Gastroesophageal sphincter (tissue), 4 donors: ENCODE measurements at regions not wholly inside any gene's neighbourhood (a gene's known extent, or its start where the extent isn't known, plus 50 kb on each side); places are given as distances from the start of the nearest gene placed in this dataset.

Experiments
- ATAC-seq: fragments of 150-250 bp; one replicate; pipeline ENCODE4 v1.9.1; 2016; ENCODE audit warnings: mild to moderate bottlenecking, moderate library complexity
- H3K27ac ChIP-seq, 4 donors: fragments of 200-600 bp; sonication (generic) in 3 of 4; 1 replicate in 3 of 4; 2 replicates in 1 of 4; pipeline ENCODE4 v1.5.1; 2016 to 2019
- H3K27me3 ChIP-seq: fragments of 200-600 bp; sonication (generic); one replicate; pipeline ENCODE4 v1.5.1; 2019
- H3K36me3 ChIP-seq, 2 donors: fragments of 200-600 bp; sonication (generic); one replicate each; pipeline ENCODE4 v1.5.1; 2019; ENCODE audit warnings: control low read depth in 1 of 2
- H3K4me1 ChIP-seq, 3 donors: fragments of 200-600 bp; sonication (generic); 1 replicate in 2 of 3; 2 replicates in 1 of 3; pipeline ENCODE4 v1.5.1; 2016 to 2019; ENCODE audit warnings: control low read depth in 2 of 3
- H3K4me3 ChIP-seq, 2 donors: fragments of 200-600 bp; sonication (generic); one replicate each; pipeline ENCODE4 v1.5.1; 2019; ENCODE audit warnings: mild to moderate bottlenecking in 1 of 2, moderate library complexity in 1 of 2
- H3K9me3 ChIP-seq, 3 donors: fragments of 200-600 bp; sonication (generic); one replicate each; pipeline ENCODE4 v1.5.1; 2017 to 2019; ENCODE audit warnings: control low read depth in 2 of 3
- CTCF ChIP-seq, 4 experiments: fragments of 200-600 bp in 2 of 4; fragments of 450-650 bp in 2 of 4; sonication (generic) in 1 of 4; IDR thresholded peaks; one replicate each; pipeline ENCODE4 v1.5.1; 2017 to 2019; ENCODE audit warnings: antibody characterized with exemption in 4 of 4, mild to moderate bottlenecking in 2 of 4, moderate library complexity in 2 of 4
- EP300 ChIP-seq: sonication (generic); formaldehyde crosslinking; IDR thresholded peaks from one replicate; pipeline ENCODE4 v1.6.1; 2017; ENCODE audit warnings: antibody characterized with exemption, mild to moderate bottlenecking
- POLR2A ChIP-seq, 2 donors: fragments of 450-650 bp; IDR thresholded peaks; one replicate each; pipeline ENCODE4 v1.6.1; 2017; ENCODE audit warnings: antibody characterized with exemption in 2 of 2, mild to moderate bottlenecking in 2 of 2, moderate library complexity in 1 of 2
- POLR2AphosphoS5 ChIP-seq: sonication (generic); formaldehyde crosslinking; IDR thresholded peaks from one replicate; pipeline ENCODE4 v1.6.1; 2017; ENCODE audit warnings: antibody characterized with exemption
- WGBS, 2 donors: methylation state at CpG; one replicate each; pipeline ENCODE4 v1.1.5; 2018; ENCODE audit warnings: low coverage in 1 of 2; 5-methylcytosine and 5-hydroxymethylcytosine counted together

GRCh38 chr7:153457746-153458145 lies 594.5 kb upstream of the DPP6 start:
- Histone ChIP-seq H3K9me3 (no peaks in the 10 kb centered on the region), H3K4me3 (no peak overlapping the region), H3K36me3 (no peaks in the 10 kb centered on the region), H3K27me3 (no peaks in the 10 kb centered on the region), H3K27ac (no peak overlapping the region), H3K4me1 (peaks cover 0 to 7% (median 0%) of the 10 kb centered on the region in 3 donors)
- ATAC-seq = no peak
- no peak for TF ChIP-seq CTCF (IDR thresholded peaks at IDR 0.05)
- no peak for TF ChIP-seq EP300
- TF ChIP-seq POLR2A (IDR thresholded peaks at IDR 0.05) = no peak
- TF ChIP-seq POLR2AphosphoS5 = no peak
- 31 to 38% methylated on average over 3 to 7 of the region's 7 CpGs for WGBS, 2 donors

DNA sequence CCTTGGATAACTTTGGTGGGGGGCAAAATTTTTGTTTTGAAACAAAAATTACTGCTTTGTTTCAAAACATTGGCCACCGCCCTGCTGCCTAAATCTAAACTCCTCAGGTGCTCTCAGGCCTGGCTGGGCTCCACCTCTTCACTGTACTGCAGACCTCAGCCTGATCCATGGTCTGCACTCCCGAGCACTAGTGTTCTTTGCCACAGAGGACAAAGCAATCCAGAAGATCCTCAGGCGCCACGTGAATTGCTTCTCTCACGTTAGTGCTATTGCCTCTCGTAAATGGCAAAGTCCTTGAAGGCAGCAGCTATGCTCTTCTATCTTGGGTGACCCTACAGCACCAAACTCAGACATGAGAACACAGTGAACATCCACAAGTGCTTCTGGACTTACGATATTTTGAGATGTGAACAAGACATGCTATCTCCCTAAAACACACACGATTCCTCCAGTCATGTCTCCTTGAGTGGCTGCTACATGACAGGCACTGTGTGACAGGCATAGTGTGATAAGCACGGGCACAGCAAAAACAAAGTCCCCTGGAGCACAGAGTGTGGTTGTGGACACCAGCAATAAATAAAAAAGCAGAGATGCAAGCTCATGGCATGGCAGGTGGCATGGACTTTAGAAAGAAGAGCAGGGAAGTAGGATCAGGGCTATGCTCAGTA lies 582.1 kb upstream of the DPP6 start:
- no peaks in the 10 kb centered on the region for H3K27me3 ChIP-seq
- H3K36me3 ChIP-seq = no peaks in the 10 kb centered on the region
- H3K4me1 ChIP-seq = peaks cover 0 to 8% (median 0%) of the 10 kb centered on the region in 3 donors
- TF ChIP-seq CTCF (IDR thresholded peaks at IDR 0.05) (no peak), EP300 (no peak), POLR2A (IDR thresholded peaks at IDR 0.05) (no peak), POLR2AphosphoS5 (no peak)
- 48 to 75% methylated on average over 3 to 4 of the region's 9 CpGs for WGBS, 2 donors
- no peaks in the 10 kb centered on the region for H3K9me3 ChIP-seq
- H3K27ac ChIP-seq = no peak overlapping the region
- ATAC-seq = no peak
- H3K4me3 ChIP-seq = no peak overlapping the region

- Histone ChIP-seq H3K4me1 (peaks cover 0 to 8% (median 0%) of the 10 kb centered on the region in 3 donors), H3K9me3 (no peaks in the 10 kb centered on the region), H3K27ac (no peak overlapping the region), H3K4me3 (no peak overlapping the region), H3K27me3 (no peaks in the 10 kb centered on the region), H3K36me3 (no peaks in the 10 kb centered on the region)
- no peak for TF ChIP-seq POLR2AphosphoS5
- no peak for TF ChIP-seq EP300
- TF ChIP-seq CTCF (IDR thresholded peaks at IDR 0.05) = no peak
- no peak for TF ChIP-seq POLR2A (IDR thresholded peaks at IDR 0.05)
- WGBS, 2 donors = 89 to 93% methylated on average over 3 to 7 of the region's 7 CpGs
- no peak for ATAC-seq
These were observed 579.7 kb upstream of the DPP6 start for GRCh38 chr7:153472516-153472915.

DNA sequence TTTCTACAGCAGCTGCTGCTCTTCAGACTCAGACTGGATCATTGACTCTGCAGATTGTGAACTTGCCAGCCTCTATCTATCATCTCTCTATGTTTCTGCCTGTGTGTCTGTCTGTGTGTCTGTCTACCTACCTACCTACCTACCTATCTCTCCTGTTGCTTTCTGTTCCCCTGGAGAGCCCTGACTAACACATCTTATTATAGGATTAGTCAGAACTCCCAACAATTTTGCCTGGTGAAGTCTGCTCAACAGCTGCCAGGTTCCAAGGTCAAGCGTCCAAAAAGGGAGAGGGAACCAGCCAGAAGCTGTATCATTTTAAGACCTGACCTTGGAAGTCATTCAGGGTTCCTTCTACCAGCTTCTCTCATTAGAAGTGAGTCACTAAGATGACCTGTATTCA lies 579.0 kb upstream of the DPP6 start:
- Histone ChIP-seq H3K4me3 (no peak overlapping the region), H3K9me3 (no peaks in the 10 kb centered on the region), H3K36me3 (no peaks in the 10 kb centered on the region), H3K27ac (no peak overlapping the region), H3K27me3 (no peaks in the 10 kb centered on the region), H3K4me1 (peaks cover 0 to 8% (median 0%) of the 10 kb centered on the region in 3 donors)
- no peak for ATAC-seq
- no peak for TF ChIP-seq EP300
- no peak for TF ChIP-seq POLR2AphosphoS5
- TF ChIP-seq CTCF (IDR thresholded peaks at IDR 0.05) = no peak
- WGBS, 2 donors = 9 to 29% methylated on average over 1 of the region's 1 CpG

DNA sequence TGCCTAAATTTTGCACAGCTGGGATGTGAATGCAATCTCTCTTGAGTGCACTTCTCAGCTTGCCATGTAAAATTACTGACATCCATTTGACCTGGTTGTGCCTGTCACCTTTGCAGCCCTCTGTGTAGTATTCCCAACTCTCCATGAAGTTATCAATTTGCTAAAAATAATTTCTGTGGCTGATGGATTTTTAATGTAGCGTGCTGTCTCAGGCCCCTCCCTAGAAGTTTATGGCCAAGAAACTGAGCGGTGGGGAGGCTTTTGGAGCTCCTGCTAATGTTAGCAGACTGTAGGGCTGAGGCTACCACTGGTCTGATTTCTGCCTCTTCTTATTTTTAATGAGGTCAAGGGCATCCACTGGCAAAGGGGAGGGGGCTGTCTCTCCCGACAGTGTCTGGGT lies 577.0 kb upstream of the DPP6 start:
- H3K9me3 ChIP-seq = no peaks in the 10 kb centered on the region
- no peak overlapping the region for H3K27ac ChIP-seq
- no peaks in the 10 kb centered on the region for H3K36me3 ChIP-seq
- no peak for TF ChIP-seq CTCF (IDR thresholded peaks at IDR 0.05)
- no peak for TF ChIP-seq POLR2AphosphoS5
- no peak for TF ChIP-seq POLR2A (IDR thresholded peaks at IDR 0.05)
- TF ChIP-seq EP300 = no peak
- no peak overlapping the region for H3K4me3 ChIP-seq
- no peak for ATAC-seq
- no peaks in the 10 kb centered on the region for H3K27me3 ChIP-seq
- H3K4me1 ChIP-seq = peaks cover 0 to 8% (median 0%) of the 10 kb centered on the region in 3 donors
- WGBS, 2 donors = 50 to 67% methylated on average over 1 to 3 of the region's 3 CpGs
